Muscle of leg (tissue), 3 donors: ENCODE measurements at regions not wholly inside any gene's neighbourhood (a gene's known extent, or its start where the extent isn't known, plus 50 kb on each side); places are given as distances from the start of the nearest gene placed in this dataset.
"Not testable (repeated sequence)": the region's sequence is repeated elsewhere in the genome, so short reads cannot be mapped to it uniquely, and the experiment has no call there.

Experiments used
- DNase-seq: peaks from one replicate; pipeline ENCODE4 v3.0.0; 2013
- H3K27ac ChIP-seq: one replicate; pipeline ENCODE4 v1.5.1; 2013; ENCODE audit warnings: mild to moderate bottlenecking, low read length, control low read depth
- H3K27me3 ChIP-seq: one replicate; pipeline ENCODE4 v1.6.1; 2013; ENCODE audit warnings: low read length; ENCODE audit not compliant: control insufficient read depth, insufficient read depth
- H3K36me3 ChIP-seq: one replicate; pipeline ENCODE4 v1.6.1; 2013; ENCODE audit warnings: low read length; ENCODE audit not compliant: control insufficient read depth, insufficient read depth
- H3K4me1 ChIP-seq: one replicate; pipeline ENCODE4 v1.6.1; 2013; ENCODE audit warnings: low read length; ENCODE audit not compliant: control insufficient read depth, insufficient read depth
- H3K4me3 ChIP-seq: one replicate; pipeline ENCODE4 v1.5.1; 2013; ENCODE audit warnings: low read length, control low read depth
- H3K9me3 ChIP-seq: replicated peaks from 2 replicates; pipeline ENCODE4 v1.6.1; 2013; ENCODE audit warnings: low read depth, low read length; ENCODE audit not compliant: control insufficient read depth
- WGBS: methylation state at CpG from one replicate; pipeline ENCODE4 v1.1.5; 2013; ENCODE audit warnings: missing lambda C conversion rate; ENCODE audit not compliant: insufficient coverage; 5-methylcytosine and 5-hydroxymethylcytosine counted together

GRCh38 chr14:105742904-105743701 is 216.7 kb downstream of the TMEM121 start:
- WGBS, result 87% methylated on average over 16 of the region's 33 CpGs
- not testable (repeated sequence) for H3K27ac ChIP-seq, H3K4me1 ChIP-seq, H3K27me3 ChIP-seq, DNase-seq, H3K36me3 ChIP-seq, H3K4me3 ChIP-seq
- peaks cover 21% of the 10 kb centered on the region for H3K9me3 ChIP-seq

GRCh38 chr14:105744213-105744787 is 217.9 kb downstream of the TMEM121 start:
- not testable (repeated sequence) for H3K4me3 ChIP-seq, H3K27ac ChIP-seq, DNase-seq, H3K27me3 ChIP-seq, H3K4me1 ChIP-seq, H3K36me3 ChIP-seq
- WGBS, result 40% methylated on average over 1 of the region's 10 CpGs
- peaks cover 25% of the 10 kb centered on the region for H3K9me3 ChIP-seq

- no peak overlapping the region for H3K4me3 ChIP-seq
- peaks cover 25% of the 10 kb centered on the region for H3K9me3 ChIP-seq
- no peaks in the 10 kb centered on the region for H3K36me3 ChIP-seq
- no peak overlapping the region for H3K27ac ChIP-seq
- no peaks in the 10 kb centered on the region for H3K4me1 ChIP-seq
- H3K27me3 ChIP-seq, result no peaks in the 10 kb centered on the region
- no peak for DNase-seq
- WGBS, result 60% methylated on average over 6 of the region's 6 CpGs
Measured at GRCh38 chr14:105745433-105746123, 219.2 kb downstream of the TMEM121 start.

- H3K4me3 ChIP-seq, result no peak overlapping the region
- no peak overlapping the region for H3K27ac ChIP-seq
- no peak for DNase-seq
- no peaks in the 10 kb centered on the region for H3K36me3 ChIP-seq
- peaks cover 25% of the 10 kb centered on the region for H3K9me3 ChIP-seq
- WGBS, result 87% methylated on average over 5 of the region's 5 CpGs
- H3K4me1 ChIP-seq, result no peaks in the 10 kb centered on the region
- no peaks in the 10 kb centered on the region for H3K27me3 ChIP-seq
Measured at GRCh38 chr14:105746124-105746514, 219.7 kb downstream of the TMEM121 start.

- not testable (repeated sequence) for H3K4me1 ChIP-seq, H3K36me3 ChIP-seq, DNase-seq, H3K4me3 ChIP-seq, H3K27ac ChIP-seq, H3K27me3 ChIP-seq
- WGBS, result 77% methylated on average over 16 of the region's 16 CpGs
- peaks cover 25% of the 10 kb centered on the region for H3K9me3 ChIP-seq
Measured at GRCh38 chr14:105746800-105747502, 220.6 kb downstream of the TMEM121 start.

GRCh38 chr14:105747503-105748203 is 221.3 kb downstream of the TMEM121 start:
- not testable (repeated sequence) for H3K27ac ChIP-seq, H3K36me3 ChIP-seq, H3K4me1 ChIP-seq, DNase-seq, H3K27me3 ChIP-seq, H3K4me3 ChIP-seq
- H3K9me3 ChIP-seq, result peaks cover 23% of the 10 kb centered on the region
- WGBS, result 88% methylated on average over 23 of the region's 31 CpGs

GRCh38 chr14:105748204-105748578 is 221.8 kb downstream of the TMEM121 start:
- no peak overlapping the region for H3K27ac ChIP-seq
- no peaks in the 10 kb centered on the region for H3K4me1 ChIP-seq
- H3K27me3 ChIP-seq, result no peaks in the 10 kb centered on the region
- peaks cover 23% of the 10 kb centered on the region for H3K9me3 ChIP-seq
- no peaks in the 10 kb centered on the region for H3K36me3 ChIP-seq
- H3K4me3 ChIP-seq, result no peak overlapping the region
- DNase-seq, result no peak
- 66% methylated on average over 5 of the region's 5 CpGs for WGBS

GRCh38 chr14:105748710-105749109 is 222.3 kb downstream of the TMEM121 start:
- H3K4me1 ChIP-seq, DNase-seq, H3K4me3 ChIP-seq, H3K27ac ChIP-seq, H3K36me3 ChIP-seq, H3K27me3 ChIP-seq: not testable (repeated sequence)
- WGBS, result 57% methylated on average over 6 of the region's 6 CpGs
- H3K9me3 ChIP-seq, result peaks cover 23% of the 10 kb centered on the region

GRCh38 chr14:105749870-105750541 is 223.6 kb downstream of the TMEM121 start:
- not testable (repeated sequence) for H3K4me1 ChIP-seq, H3K4me3 ChIP-seq, H3K27me3 ChIP-seq, DNase-seq, H3K36me3 ChIP-seq, H3K27ac ChIP-seq
- 83% methylated on average over 8 of the region's 19 CpGs for WGBS
- peaks cover 23% of the 10 kb centered on the region for H3K9me3 ChIP-seq
